Ishikawa (cell line): ENCODE measurements at regions not wholly inside any gene's neighbourhood (a gene's known extent, or its start where the extent isn't known, plus 50 kb on each side); places are given as distances from the start of the nearest gene placed in this dataset.

Experiments
- CREB1 ChIP-seq: IDR thresholded peaks from 2 replicates; pipeline ENCODE4 v1.6.1; 2012; ENCODE audit warnings: low read depth
- EP300 ChIP-seq: IDR thresholded peaks from 2 replicates; pipeline ENCODE4 v1.6.1; 2012; ENCODE audit warnings: borderline replicate concordance
- MAX ChIP-seq: IDR thresholded peaks from 2 replicates; pipeline ENCODE4 v1.6.1; 2012
- RAD21 ChIP-seq: IDR thresholded peaks from 2 replicates; pipeline ENCODE4 v1.6.1; 2012; ENCODE audit warnings: low read depth
- TEAD4 ChIP-seq: IDR thresholded peaks from 2 replicates; pipeline ENCODE4 v1.6.1; 2012

DNA sequence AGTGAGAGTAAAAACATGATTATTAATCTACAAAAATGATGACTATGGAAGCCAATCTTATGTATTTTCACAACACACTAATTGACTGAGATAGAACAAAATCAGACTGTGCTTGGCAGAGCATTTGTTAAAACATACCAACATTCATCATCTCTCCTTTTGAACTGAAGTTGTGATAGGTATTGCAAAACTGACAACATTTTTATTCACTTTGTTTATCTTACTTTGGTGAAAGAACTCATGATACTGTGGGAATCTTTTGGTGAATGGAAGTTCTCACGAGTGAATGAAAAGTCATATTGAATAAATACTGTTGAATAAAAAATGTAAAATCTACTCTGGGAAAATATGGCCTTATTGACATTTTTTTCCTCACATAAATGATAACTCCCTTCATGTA, 1430.2 kb upstream of the PIK3C3 start:
- TF ChIP-seq RAD21, result no peak
- no peak for TF ChIP-seq TEAD4
- TF ChIP-seq MAX, result no peak
- no peak for TF ChIP-seq EP300
- no peak for TF ChIP-seq CREB1
